ENCODE measurements at regions not wholly inside any gene's neighbourhood (a gene's known extent, or its start where the extent isn't known, plus 50 kb on each side); places are given as distances from the start of the nearest gene placed in this dataset.

DNA sequence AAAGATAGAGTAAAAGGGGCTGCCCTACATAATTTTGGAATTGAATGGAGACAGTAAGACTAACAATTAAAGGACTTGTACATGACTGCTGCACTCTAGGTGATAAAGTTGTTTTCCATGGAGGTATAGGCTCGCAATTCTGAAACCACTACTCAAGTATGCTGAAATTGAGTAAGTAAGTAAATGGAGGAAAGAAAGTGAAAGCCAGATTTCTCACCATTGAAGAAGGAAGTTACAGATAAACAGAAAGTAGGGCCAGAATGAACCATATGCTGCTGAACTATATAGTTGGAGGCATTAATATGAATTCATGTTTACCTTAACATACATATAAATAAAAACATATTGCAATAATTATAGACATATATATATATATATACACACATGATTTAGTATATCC is 225.7 kb upstream of the ST6GAL2 start:
- CTCF ChIA-PET (ENCODE audit: low intra/inter-chr PET ratio) = no interaction called here
- POLR2A ChIA-PET = no interaction called here
- no peak overlapping the region for H2AFZ ChIP-seq (ENCODE audit: low read depth, low read length)
- no peak for TF ChIP-seq MYBL2 (IDR thresholded peaks at IDR 0.05; ENCODE audit: low read depth)
- TF ChIP-seq MYBL2 (CRISPR knock-in tag; IDR thresholded peaks at IDR 0.05; ENCODE audit: borderline replicate concordance) = no peak
- TF ChIP-seq SMAD1 (IDR thresholded peaks at IDR 0.05; ENCODE audit: low read depth, low read length, partially characterized antibody) = no peak
- TF ChIP-seq NEUROD1 (IDR thresholded peaks at IDR 0.05; ENCODE audit: borderline replicate concordance, low read depth, low read length, partially characterized antibody) = no peak
- TF ChIP-seq TAF9B (IDR thresholded peaks at IDR 0.05; ENCODE audit: partially characterized antibody) = no peak
- TF ChIP-seq, protein P1, sequence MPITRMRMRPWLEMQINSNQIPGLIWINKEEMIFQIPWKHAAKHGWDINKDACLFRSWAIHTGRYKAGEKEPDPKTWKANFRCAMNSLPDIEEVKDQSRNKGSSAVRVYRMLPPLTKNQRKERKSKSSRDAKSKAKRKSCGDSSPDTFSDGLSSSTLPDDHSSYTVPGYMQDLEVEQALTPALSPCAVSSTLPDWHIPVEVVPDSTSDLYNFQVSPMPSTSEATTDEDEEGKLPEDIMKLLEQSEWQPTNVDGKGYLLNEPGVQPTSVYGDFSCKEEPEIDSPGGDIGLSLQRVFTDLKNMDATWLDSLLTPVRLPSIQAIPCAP (CRISPR knock-in tag; IDR thresholded peaks at IDR 0.05; ENCODE audit: borderline replicate concordance) = no peak
- TF ChIP-seq HEY1 (CRISPR knock-in tag; IDR thresholded peaks at IDR 0.05; ENCODE audit: borderline replicate concordance) = no peak
- TF ChIP-seq GABPB1 (CRISPR knock-in tag; IDR thresholded peaks at IDR 0.05) = no peak
- no peak for TF ChIP-seq ZKSCAN1 (IDR thresholded peaks at IDR 0.05; ENCODE audit: low read depth, low read length)
- no peak for TF ChIP-seq FOSL1 (tag; conservative IDR thresholded peaks at IDR 0.05)
- no peak for TF ChIP-seq NCOA2 (IDR thresholded peaks at IDR 0.05; ENCODE audit: partially characterized antibody in 2 of 2)
- TF ChIP-seq SMARCC2 (IDR thresholded peaks at IDR 0.05; ENCODE audit: low read depth) = no peak
- no peak for TF ChIP-seq MNT (conservative IDR thresholded peaks at IDR 0.05)
- TF ChIP-seq TRIM28 (IDR thresholded peaks at IDR 0.05) = no peak
- TF ChIP-seq, protein P2, sequence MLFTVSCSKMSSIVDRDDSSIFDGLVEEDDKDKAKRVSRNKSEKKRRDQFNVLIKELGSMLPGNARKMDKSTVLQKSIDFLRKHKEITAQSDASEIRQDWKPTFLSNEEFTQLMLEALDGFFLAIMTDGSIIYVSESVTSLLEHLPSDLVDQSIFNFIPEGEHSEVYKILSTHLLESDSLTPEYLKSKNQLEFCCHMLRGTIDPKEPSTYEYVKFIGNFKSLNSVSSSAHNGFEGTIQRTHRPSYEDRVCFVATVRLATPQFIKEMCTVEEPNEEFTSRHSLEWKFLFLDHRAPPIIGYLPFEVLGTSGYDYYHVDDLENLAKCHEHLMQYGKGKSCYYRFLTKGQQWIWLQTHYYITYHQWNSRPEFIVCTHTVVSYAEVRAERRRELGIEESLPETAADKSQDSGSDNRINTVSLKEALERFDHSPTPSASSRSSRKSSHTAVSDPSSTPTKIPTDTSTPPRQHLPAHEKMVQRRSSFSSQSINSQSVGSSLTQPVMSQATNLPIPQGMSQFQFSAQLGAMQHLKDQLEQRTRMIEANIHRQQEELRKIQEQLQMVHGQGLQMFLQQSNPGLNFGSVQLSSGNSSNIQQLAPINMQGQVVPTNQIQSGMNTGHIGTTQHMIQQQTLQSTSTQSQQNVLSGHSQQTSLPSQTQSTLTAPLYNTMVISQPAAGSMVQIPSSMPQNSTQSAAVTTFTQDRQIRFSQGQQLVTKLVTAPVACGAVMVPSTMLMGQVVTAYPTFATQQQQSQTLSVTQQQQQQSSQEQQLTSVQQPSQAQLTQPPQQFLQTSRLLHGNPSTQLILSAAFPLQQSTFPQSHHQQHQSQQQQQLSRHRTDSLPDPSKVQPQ (CRISPR knock-in tag; IDR thresholded peaks at IDR 0.05; ENCODE audit: borderline replicate concordance) = no peak
- no peak for TF ChIP-seq ZNF134 (CRISPR knock-in tag; conservative IDR thresholded peaks at IDR 0.05)
- no peak for TF ChIP-seq WHSC1 (IDR thresholded peaks at IDR 0.05; ENCODE audit: low read length)
- H3K4me2 ChIP-seq (ENCODE audit: insufficient read depth, low read length) = no peak overlapping the region
- in situ Hi-C loops (cut with MboI) = no loop called here
- DNase-seq (ENCODE audit: extremely low read depth in 1 of 4, low spot score in 3 of 4) (no peak), FAIRE-seq (no peak), ATAC-seq (no peak)
- no TSS peak for BruUV-seq (replicated peaks)
- no peaks in the 10 kb centered on the region for H4K20me1 ChIP-seq (replicated peaks; ENCODE audit: control insufficient read depth, insufficient read depth, low read length)
- WGBS (ENCODE audit: insufficient coverage, low coverage, missing lambda C conversion rate) = 0% methylated on average over 1 of the region's 1 CpG
- H3K9me1 ChIP-seq (ENCODE audit: control insufficient read depth, insufficient read depth, low read length) = no peaks in the 10 kb centered on the region
- intact Hi-C loops (cut with micrococcal nuclease) = no loop called here
- H3K79me2 ChIP-seq (ENCODE audit: control insufficient read depth, insufficient read depth, low read length) = no peaks in the 10 kb centered on the region
- no peaks in the 10 kb centered on the region for H3K27me3 ChIP-seq (ENCODE audit: control insufficient read depth in 2 of 2, insufficient read depth in 2 of 2, low read length in 2 of 2)
- H3K4me1 ChIP-seq (replicated peaks in 1 of 2; ENCODE audit: control insufficient read depth in 2 of 2, insufficient read depth in 2 of 2, low read length in 2 of 2) = no peaks in the 10 kb centered on the region
- H3K9me3 ChIP-seq (replicated peaks; ENCODE audit: control insufficient read depth, insufficient read depth, low read depth, low read length) = no peaks in the 10 kb centered on the region
- no peak overlapping the region for H3K27ac ChIP-seq (ENCODE audit: extremely low read depth, low read depth, low read length)
- no peak overlapping the region for H3K9ac ChIP-seq (ENCODE audit: insufficient read depth in 1 of 2, low read depth in 2 of 2, low read length in 2 of 2)
- no peaks in the 10 kb centered on the region for H3K36me3 ChIP-seq (ENCODE audit: control insufficient read depth, insufficient read depth, low read length)
- H3K4me3 ChIP-seq = no peak overlapping the region

Data from K562 (cell line).